A549 (cell line): ENCODE measurements at regions not wholly inside any gene's neighbourhood (a gene's known extent, or its start where the extent isn't known, plus 50 kb on each side); places are given as distances from the start of the nearest gene placed in this dataset.

ENCODE experiments used
- CTCF ChIP-seq: fragments of >200 bp; sonication (Bioruptor Twin); formaldehyde crosslinking; IDR thresholded peaks from 3 replicates; pipeline ENCODE4 v1.5.1; 2016
- FOXS1 ChIP-seq: fragments of 250-450 bp; sonication (Bioruptor Pico); IDR thresholded peaks from 2 replicates; pipeline ENCODE4 v1.5.0; 2020; ENCODE audit warnings: mild to moderate bottlenecking, moderate library complexity
- HOXB5 ChIP-seq: fragments of 250-450 bp; sonication (Bioruptor Pico); IDR thresholded peaks from 2 replicates; pipeline ENCODE4 v1.5.0; 2020; ENCODE audit warnings: mild to moderate bottlenecking, moderate library complexity
- MAX ChIP-seq: IDR thresholded peaks from 2 replicates; pipeline ENCODE4 v1.6.1; 2012
- PHF8 ChIP-seq: fragments of 200-600 bp; sonication (generic); IDR thresholded peaks from 2 replicates; pipeline ENCODE4 v1.6.1; 2016; ENCODE audit warnings: low read depth, mild to moderate bottlenecking, antibody characterized with exemption, moderate library complexity, borderline replicate concordance
- POLR2A ChIP-seq: IDR thresholded peaks from 2 replicates; pipeline ENCODE4 v1.6.1; 2012; ENCODE audit warnings: mild to moderate bottlenecking, low read length
- POLR2AphosphoS2 ChIP-seq: conservative IDR thresholded peaks from 2 replicates; pipeline ENCODE4 v1.6.1; 2012; ENCODE audit warnings: low read length, improper control_type of control experiment, inconsistent platforms
- RFX5 ChIP-seq: fragments of 450-650 bp; IDR thresholded peaks from 2 replicates; pipeline ENCODE4 v1.7.1; 2014; ENCODE audit warnings: antibody characterized with exemption, mild to moderate bottlenecking, moderate library complexity
- SMC3 ChIP-seq: fragments of >200 bp; sonication (Bioruptor Twin); formaldehyde crosslinking; IDR thresholded peaks from 3 replicates; pipeline ENCODE4 v1.6.1; 2018; ENCODE audit warnings: inconsistent platforms

GRCh38 chr1:78297836-78298235 lies 192.9 kb upstream of the PTGFR start:
- TF ChIP-seq CTCF (no peak), MAX (no peak), POLR2A (no peak), RFX5 (no peak), FOXS1 (CRISPR knock-in tag) (no peak), POLR2AphosphoS2 (no peak), HOXB5 (CRISPR knock-in tag) (no peak), PHF8 (no peak), SMC3 (no peak)
